ENCODE measurements at regions not wholly inside any gene's neighbourhood (a gene's known extent, or its start where the extent isn't known, plus 50 kb on each side); places are given as distances from the start of the nearest gene placed in this dataset.

DNA sequence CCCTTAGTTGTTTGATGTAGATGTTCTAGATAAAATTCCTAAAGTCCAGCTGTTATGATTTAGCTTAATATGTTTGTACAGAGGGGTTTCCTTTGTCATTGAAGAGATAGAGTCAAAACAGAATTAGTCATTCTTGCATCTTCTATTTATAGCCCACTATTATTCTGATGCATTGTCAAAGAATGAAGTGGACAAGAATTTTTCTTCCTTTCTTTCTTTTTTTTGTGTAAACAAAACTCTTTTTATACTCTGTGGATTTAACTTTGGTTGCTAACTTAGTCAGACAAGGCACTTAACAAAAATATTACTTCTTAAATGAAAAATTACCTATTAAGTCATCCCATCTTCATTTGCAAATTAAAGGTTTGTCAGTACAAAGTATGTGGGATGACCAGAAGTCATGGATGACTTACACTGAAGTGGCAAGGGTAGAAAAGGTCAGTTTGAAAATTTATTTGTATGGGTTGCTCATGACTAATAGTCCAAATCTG is 215.6 kb upstream of the DDHD1 start:
- DNase-seq (ENCODE audit: low read depth, low spot score): no peak
- no peak overlapping the region for H3K27ac ChIP-seq (ENCODE audit: control insufficient read depth, insufficient read depth, low read length)
- no peaks in the 10 kb centered on the region for H3K36me3 ChIP-seq (ENCODE audit: control insufficient read depth in 2 of 2, extremely low read depth in 1 of 2, insufficient read depth in 2 of 2, low read length in 2 of 2)
- no peak overlapping the region for H3K4me2 ChIP-seq (ENCODE audit: control insufficient read depth, extremely low read depth, insufficient read depth, low read depth, low read length)
- no peak overlapping the region for H3K4me3 ChIP-seq (ENCODE audit: control insufficient read depth in 2 of 3, extremely low read depth in 1 of 3, insufficient read depth in 2 of 3, low read depth in 1 of 3, low read length in 3 of 3)
- TF ChIP-seq EZH2 (IDR thresholded peaks at IDR 0.05; ENCODE audit: low read length) (no peak), CTCF (optimal IDR thresholded peaks at IDR 0.05 in 1 of 3, IDR thresholded peaks at IDR 0.05 in 1 of 3, conservative IDR thresholded peaks at IDR 0.05 in 1 of 3; ENCODE audit: extremely low read depth in 1 of 3, insufficient read depth in 2 of 3, low read length in 3 of 3) (no peak)
- no peaks in the 10 kb centered on the region for H4K20me1 ChIP-seq (ENCODE audit: control insufficient read depth, extremely low read depth, insufficient read depth, low read length)
- H3K9me3 ChIP-seq (ENCODE audit: control insufficient read depth, low read depth, low read length): no peaks in the 10 kb centered on the region
- H3K27me3 ChIP-seq (ENCODE audit: control insufficient read depth, extremely low read depth, insufficient read depth, low read length): no peaks in the 10 kb centered on the region
- no peaks in the 10 kb centered on the region for H3K9me1 ChIP-seq (ENCODE audit: control insufficient read depth, extremely low read depth, insufficient read depth, low read length)
- dilution Hi-C loops (cut with MboI; ENCODE audit: extremely low pct_ligation_motif_present, low sequenced_read_pairs): no loop called here
- H3K4me1 ChIP-seq (ENCODE audit: control insufficient read depth, extremely low read depth, insufficient read depth, low read length): no peaks in the 10 kb centered on the region
- no peaks in the 10 kb centered on the region for H3K79me2 ChIP-seq (ENCODE audit: control insufficient read depth, insufficient read depth, low read length)
- no peak overlapping the region for H3K9ac ChIP-seq (ENCODE audit: control insufficient read depth, extremely low read depth, insufficient read depth, low read length)
- no peak for FAIRE-seq
- H2AFZ ChIP-seq (ENCODE audit: control insufficient read depth, low read length): no peak overlapping the region

DNA sequence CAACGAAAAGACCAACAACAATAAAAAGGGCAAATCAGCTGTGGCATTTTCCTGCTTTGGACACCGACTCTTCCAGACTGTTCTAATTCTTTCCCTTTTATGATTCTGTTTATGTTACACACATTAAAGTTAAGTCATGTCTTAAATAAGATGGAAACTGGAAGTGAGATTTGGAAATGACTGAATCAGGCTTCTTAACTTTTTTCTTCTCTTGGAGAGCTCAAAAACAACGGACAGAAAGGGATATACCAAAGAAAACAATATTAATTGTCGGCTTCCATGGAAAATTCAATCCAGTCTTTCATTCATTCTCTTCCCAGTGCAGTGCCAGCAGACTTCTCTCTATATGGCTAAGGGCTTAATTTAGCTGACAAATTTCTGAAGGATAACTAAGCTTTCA is 214.9 kb upstream of the DDHD1 start:
- H3K4me1 ChIP-seq (ENCODE audit: control insufficient read depth, extremely low read depth, insufficient read depth, low read length): no peaks in the 10 kb centered on the region
- no peaks in the 10 kb centered on the region for H4K20me1 ChIP-seq (ENCODE audit: control insufficient read depth, extremely low read depth, insufficient read depth, low read length)
- TF ChIP-seq EZH2 (IDR thresholded peaks at IDR 0.05; ENCODE audit: low read length) (no peak), CTCF (optimal IDR thresholded peaks at IDR 0.05 in 1 of 3, IDR thresholded peaks at IDR 0.05 in 1 of 3, conservative IDR thresholded peaks at IDR 0.05 in 1 of 3; ENCODE audit: extremely low read depth in 1 of 3, insufficient read depth in 2 of 3, low read length in 3 of 3) (no peak)
- FAIRE-seq: no peak
- H3K79me2 ChIP-seq (ENCODE audit: control insufficient read depth, insufficient read depth, low read length): no peaks in the 10 kb centered on the region
- DNase-seq (ENCODE audit: low read depth, low spot score): no peak
- H3K9me1 ChIP-seq (ENCODE audit: control insufficient read depth, extremely low read depth, insufficient read depth, low read length): no peaks in the 10 kb centered on the region
- H2AFZ ChIP-seq (ENCODE audit: control insufficient read depth, low read length): no peak overlapping the region
- H3K27me3 ChIP-seq (ENCODE audit: control insufficient read depth, extremely low read depth, insufficient read depth, low read length): no peaks in the 10 kb centered on the region
- no peak overlapping the region for H3K9ac ChIP-seq (ENCODE audit: control insufficient read depth, extremely low read depth, insufficient read depth, low read length)
- no peaks in the 10 kb centered on the region for H3K9me3 ChIP-seq (ENCODE audit: control insufficient read depth, low read depth, low read length)
- H3K36me3 ChIP-seq (ENCODE audit: control insufficient read depth in 2 of 2, extremely low read depth in 1 of 2, insufficient read depth in 2 of 2, low read length in 2 of 2): no peaks in the 10 kb centered on the region
- no peak overlapping the region for H3K4me2 ChIP-seq (ENCODE audit: control insufficient read depth, extremely low read depth, insufficient read depth, low read depth, low read length)
- H3K4me3 ChIP-seq (ENCODE audit: control insufficient read depth in 2 of 3, extremely low read depth in 1 of 3, insufficient read depth in 2 of 3, low read depth in 1 of 3, low read length in 3 of 3): no peak overlapping the region
- dilution Hi-C loops (cut with MboI; ENCODE audit: extremely low pct_ligation_motif_present, low sequenced_read_pairs): no loop called here
- H3K27ac ChIP-seq (ENCODE audit: control insufficient read depth, insufficient read depth, low read length): no peak overlapping the region

Data from keratinocyte (primary cell).